NCI-H2029 treated with DMSO at 0.1 percent for 48 hours (cell line): ENCODE measurements at regions not wholly inside any gene's neighbourhood (a gene's known extent, or its start where the extent isn't known, plus 50 kb on each side); places are given as distances from the start of the nearest gene placed in this dataset.
"Not testable (repeated sequence)": the region's sequence is repeated elsewhere in the genome, so short reads cannot be mapped to it uniquely, and the experiment has no call there.

Source experiments
- DNase-seq: peaks from one replicate; lab custom pipeline; 2025; lab: John Stamatoyannopoulos, UW

GRCh38 chr2:129190494-129190893 is 789.0 kb upstream of the RAB6C start:
- DNase-seq, result no peak

DNA sequence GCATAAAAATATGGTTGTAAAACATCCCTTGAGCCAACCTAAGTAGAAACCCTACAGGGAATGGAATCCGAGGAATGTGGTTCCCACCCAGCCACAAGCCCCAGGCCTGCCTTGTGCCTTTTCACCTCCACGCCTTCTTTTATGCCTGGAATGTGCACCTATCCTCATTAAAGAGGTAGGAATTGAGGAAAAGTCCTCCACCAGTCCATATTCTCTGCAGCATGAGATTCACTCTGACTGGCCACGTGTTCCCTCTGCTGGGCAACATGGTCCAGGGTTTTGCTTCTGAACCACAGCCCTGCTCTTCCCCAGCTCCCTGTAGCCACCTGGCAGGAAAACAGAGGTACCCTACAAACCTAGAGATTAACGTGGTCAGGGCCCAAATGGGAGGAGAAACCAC is 787.9 kb upstream of the RAB6C start:
- DNase-seq, result no peak

GRCh38 chr2:129192117-129192516 is 787.3 kb upstream of the RAB6C start:
- no peak for DNase-seq

- DNase-seq, result no peak
Observed at GRCh38 chr2:129192841-129193253, 786.6 kb upstream of the RAB6C start.

- no peak for DNase-seq
Observed at GRCh38 chr2:129193961-129194360, 785.5 kb upstream of the RAB6C start.

GRCh38 chr2:129199501-129199900 is 780.0 kb upstream of the RAB6C start:
- no peak for DNase-seq

GRCh38 chr2:129201696-129202095 is 777.8 kb upstream of the RAB6C start:
- no peak for DNase-seq

GRCh38 chr2:129203331-129203730 is 776.1 kb upstream of the RAB6C start:
- DNase-seq, result no peak

GRCh38 chr2:129204581-129204980 is 774.9 kb upstream of the RAB6C start:
- DNase-seq, result not testable (repeated sequence)

- DNase-seq, result no peak
Observed at GRCh38 chr2:129205176-129205575, 774.3 kb upstream of the RAB6C start.

- DNase-seq, result no peak
Observed at GRCh38 chr2:129205766-129206165, 773.7 kb upstream of the RAB6C start.

DNA sequence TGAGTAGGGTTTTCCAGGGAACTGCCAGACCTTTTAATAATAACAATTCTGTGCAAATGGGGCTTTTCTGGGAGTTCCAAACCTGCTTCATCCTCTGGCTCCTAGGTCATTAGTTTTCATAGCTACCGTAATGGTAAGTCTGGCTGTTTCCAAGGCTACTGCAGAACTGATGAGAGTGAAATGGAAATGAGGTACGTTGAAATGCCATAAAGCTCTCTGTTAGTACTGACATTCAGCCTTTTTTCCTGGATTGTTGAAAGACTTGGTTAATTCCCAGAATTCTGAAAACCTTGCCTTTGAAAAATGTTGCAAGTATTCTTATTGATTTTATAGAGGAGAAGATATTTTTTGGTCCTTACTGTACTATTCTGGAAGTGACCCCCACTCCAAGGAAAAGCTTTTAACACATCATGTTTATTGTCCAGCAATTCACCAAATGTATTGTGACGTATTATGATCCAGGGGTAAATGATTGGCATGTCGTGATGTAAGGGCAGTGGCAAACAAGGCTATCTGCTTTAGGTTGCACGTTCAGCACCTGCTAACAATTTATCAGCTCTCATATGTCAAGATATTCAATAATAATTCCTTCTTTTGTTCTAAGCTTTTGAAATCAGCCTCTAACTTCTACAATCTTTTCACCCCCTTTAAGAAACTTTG is 767.0 kb upstream of the RAB6C start:
- DNase-seq, result no peak

DNA sequence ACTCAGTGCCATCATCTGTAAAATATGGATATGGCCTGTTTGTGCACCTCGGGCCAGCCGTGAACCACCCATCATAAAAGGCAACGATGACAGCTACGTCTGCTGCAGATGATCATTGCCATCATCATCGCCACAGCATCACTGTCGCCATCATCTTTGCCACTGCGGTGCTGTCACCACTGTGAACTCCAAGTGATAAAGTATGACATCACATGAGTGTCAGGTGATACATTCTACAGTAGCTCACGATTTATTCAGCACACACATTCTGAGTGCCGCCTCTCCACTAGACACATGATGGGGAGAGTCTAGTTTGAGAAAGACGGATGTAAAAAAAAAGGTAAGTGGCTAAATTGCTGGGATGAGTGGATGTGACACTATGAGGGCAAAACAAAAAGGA is 755.4 kb upstream of the RAB6C start:
- no peak for DNase-seq

- no peak for DNase-seq
Observed at GRCh38 chr2:129224486-129224885, 755.0 kb upstream of the RAB6C start.

DNA sequence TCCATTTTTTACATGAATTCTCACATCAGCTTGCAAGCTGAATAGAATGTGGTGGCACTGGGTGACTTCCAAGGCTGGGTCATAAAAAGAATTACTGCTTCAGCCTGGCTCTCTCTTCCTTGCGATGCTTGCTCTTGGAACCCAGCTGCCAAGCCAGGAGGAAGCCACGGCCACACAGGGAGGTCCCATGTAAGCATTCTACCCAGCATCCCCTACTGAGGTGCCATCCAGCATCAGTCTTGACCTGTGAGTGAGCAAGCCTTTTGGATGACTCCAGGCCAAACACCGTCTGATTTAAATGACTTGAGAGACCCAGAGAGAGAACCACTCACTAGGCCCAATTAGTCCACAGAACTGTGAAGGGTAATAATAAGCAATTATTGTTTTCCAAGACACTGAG is 750.3 kb upstream of the RAB6C start:
- DNase-seq, result no peak

DNA sequence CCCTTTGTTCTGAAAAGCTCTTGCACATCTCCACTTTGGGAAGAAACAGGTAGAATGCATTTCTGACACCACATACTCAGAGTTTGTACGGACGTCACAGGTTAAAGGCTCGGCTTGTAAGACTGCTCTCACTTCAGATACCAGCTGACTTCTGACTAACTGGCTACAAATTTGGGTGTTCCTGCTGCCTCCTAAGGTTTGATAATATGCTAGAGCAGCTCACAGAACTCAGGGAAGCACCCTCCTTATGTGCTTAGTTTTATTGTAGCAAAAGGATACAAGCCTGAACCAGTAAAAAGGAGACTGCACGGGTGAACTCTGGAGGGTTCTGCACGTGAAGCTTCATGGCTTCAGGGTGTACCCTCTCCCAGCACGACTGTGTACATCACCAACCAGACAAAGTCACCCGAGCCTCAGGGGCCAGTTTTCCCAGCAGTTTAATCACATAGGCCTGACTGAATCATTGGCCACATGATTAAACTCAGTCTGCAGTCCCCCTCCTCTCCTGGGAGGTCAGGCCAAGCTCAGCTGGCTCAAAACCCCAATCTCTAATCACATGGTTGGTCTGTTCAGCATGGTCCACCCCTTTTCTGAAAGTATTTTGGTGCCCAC is 749.5 kb upstream of the RAB6C start:
- DNase-seq, result no peak

DNA sequence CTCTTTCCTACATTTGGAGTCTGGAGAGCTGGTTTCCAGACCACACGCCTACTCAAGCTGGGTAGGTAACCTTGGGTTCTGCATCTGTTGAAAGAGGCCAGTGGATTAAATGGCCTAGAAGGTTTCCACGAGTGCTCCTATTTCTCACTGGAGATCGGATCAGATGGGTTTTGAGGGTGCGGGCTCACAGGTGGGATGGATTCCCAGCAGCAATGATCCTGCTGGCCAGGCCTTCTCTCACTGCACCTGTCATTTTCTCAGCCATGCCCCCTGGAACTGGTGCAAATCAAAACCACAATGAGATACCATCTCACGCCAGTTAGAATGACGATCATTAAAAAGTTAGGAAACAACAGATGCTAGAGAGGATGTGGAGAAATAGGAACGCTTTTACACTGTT is 747.5 kb upstream of the RAB6C start:
- no peak for DNase-seq

GRCh38 chr2:129233166-129233565 is 746.3 kb upstream of the RAB6C start:
- DNase-seq, result no peak

- DNase-seq, result no peak
Observed at GRCh38 chr2:129233751-129234406, 745.6 kb upstream of the RAB6C start.

DNA sequence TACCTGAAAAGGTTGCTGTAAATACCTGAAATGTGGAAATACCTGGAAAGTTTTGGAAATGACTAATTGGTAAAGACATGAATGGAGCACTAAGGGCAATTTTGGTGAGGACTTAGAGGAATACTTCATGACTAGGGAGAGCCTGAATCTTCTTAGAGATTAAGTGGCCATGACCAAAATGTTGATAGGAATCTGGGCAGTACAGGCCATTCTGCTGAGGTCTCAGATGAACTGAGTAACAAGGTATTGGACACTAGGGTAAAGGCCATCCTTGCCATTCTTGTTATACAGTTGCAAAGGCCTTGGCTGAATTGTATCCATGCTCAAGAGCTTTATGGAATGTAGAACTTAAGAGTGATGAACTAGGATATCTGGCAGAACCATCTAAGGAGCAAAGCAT is 742.9 kb upstream of the RAB6C start:
- DNase-seq, result no peak

DNA sequence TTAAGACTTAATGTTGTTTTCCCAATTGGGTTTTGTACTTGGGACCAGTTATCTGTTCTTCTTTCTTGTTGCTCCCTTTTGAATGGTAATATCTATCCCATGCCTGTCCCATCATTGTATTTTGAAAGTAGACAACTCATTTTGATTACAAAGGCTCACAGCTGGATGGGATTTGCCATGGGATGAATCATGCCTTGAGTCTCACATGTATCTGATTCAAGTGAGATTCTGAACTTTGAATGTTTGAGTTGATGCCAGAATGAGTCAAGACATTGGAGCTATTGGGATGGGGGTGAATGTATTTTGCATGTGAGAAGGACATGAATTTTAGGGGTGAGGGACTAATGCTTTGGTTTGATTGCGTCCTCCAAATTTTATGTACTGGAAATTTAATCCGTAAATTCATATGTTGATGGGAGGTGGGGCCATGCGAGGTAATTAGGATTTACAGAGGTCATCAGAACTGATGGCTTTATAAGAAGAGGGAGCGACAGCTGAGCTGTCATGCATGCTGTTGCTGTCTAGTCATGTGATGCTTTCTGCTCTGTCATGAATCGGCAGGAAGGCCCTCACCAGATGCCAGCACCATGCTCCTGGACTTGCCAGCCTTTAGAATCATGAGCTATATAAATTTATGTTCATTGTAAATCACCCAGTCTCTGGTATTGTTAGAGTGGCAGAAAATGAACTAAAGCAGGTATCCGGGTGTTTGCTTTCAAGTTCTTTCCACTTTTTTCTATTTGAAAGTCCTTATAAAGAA is 741.3 kb upstream of the RAB6C start:
- no peak for DNase-seq

DNA sequence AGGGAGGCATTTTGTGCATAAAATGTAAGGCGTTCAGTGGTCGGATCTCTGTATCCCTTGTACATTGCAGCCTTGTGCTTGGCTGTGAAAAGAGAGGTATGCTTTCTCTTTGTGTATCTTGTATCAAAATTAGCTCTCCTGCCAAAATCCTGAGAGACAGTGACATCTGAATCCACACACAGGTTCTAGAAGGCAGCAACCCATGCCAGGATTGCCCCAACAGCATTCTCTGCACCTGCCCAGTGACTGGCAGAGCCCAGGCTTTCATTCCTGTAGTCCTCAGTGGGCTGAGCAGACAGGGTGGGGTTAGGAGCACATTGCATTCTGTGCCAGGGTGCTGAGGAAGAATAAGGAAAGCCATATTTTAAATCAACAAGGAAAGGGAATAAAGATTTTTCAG is 740.3 kb upstream of the RAB6C start:
- peak; percentile 2 for DNase-seq

DNA sequence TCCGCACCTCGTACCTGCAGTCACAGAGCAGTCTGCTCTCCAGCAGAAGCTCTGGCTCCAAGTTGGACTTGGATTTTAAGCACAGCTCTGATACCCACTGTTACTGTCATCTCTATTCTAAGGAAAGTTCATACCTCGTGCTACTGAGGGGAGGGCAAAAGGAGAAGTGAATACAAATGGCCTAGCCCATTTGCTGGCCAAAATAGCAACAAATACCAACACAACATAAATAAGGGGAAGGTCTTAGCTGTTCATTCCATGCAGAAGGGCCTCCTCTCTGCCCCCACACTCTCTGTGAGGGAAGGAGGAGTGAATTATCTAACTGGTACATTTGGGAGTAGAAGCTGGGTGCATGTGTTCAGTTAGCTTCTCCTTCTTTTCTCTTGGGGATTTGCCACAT is 739.4 kb upstream of the RAB6C start:
- DNase-seq, result no peak
